HuH-7 (cell line): ENCODE measurements at regions not wholly inside any gene's neighbourhood (a gene's known extent, or its start where the extent isn't known, plus 50 kb on each side); places are given as distances from the start of the nearest gene placed in this dataset.

Experiments used
- DNase-seq: peaks from one replicate; pipeline ENCODE4 v3.0.0; 2011; ENCODE audit warnings: low spot score

DNA sequence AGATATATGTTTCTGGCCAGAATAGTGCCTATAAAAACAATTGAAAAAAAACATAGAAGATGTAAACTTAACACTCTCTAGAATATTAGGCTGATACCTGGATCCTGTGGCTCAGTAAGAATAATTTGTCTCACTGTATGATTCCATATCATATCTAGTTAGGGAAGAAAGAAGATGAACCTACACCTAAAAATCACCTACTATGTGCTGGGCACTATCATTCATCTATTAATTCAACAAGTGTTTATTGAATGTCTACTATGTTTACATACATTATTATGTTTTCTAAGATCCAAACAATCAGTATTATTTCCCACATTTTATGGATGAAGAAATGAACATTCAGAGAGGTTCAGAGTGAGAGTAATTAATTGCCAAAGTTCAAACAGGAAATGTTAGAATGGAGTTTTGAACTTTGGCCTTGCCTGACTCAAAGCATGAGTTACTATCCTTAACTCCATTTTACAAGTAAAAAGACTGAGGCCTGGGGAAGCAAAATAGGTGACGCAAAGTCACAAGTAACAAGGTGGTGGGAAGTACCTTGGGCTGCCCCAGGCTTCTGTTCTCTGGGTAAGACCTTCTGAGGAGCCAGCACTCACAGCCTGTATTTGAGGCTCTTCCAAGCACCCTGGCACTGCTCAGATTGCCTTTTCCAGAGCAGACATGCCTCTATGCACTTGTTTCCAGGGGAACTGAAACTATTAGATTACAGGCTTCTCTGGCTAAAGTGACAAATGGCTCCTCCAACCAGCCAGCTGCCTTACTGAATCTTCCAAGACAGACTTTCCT is 111.1 kb upstream of the ACSL4 start:
- DNase-seq: no peak

DNA sequence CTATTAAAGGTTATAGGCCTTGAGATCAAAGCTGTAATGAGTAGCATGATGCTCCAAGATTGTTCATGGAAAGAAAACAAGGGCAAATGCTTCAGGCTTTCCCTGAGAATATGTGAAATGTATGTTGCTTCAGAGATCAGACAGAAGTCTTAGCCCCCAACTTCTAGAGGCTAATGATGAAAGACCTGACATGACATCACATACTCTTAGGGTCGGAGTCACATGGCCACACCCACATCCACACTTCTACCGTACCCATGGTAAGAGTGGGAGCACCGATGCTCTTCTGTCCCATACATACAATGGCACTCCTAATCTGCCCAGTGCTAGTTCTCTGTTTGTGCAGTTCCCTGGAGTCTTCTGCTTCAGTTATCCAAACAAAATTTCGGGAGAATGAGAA is 111.9 kb upstream of the ACSL4 start:
- no peak for DNase-seq

DNA sequence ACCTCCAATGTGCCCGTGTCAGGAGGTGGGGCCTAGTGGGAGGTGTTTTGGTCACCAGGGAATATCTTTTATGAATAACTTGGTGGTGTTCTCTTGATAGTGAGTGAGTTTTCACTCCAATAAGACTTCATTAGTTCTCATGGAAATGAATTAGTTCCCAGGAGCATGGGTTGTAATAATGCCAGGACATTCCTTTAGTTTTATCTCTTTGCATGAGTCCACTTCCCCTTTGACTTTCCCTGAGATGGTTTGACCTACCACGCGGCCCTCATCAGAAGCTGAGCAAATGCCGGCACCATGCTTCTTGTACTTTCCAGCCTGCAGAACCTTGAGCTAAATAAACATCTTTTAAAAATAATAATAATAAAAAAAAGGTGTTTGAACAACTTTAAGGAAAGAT is 112.9 kb upstream of the ACSL4 start:
- no peak for DNase-seq

DNA sequence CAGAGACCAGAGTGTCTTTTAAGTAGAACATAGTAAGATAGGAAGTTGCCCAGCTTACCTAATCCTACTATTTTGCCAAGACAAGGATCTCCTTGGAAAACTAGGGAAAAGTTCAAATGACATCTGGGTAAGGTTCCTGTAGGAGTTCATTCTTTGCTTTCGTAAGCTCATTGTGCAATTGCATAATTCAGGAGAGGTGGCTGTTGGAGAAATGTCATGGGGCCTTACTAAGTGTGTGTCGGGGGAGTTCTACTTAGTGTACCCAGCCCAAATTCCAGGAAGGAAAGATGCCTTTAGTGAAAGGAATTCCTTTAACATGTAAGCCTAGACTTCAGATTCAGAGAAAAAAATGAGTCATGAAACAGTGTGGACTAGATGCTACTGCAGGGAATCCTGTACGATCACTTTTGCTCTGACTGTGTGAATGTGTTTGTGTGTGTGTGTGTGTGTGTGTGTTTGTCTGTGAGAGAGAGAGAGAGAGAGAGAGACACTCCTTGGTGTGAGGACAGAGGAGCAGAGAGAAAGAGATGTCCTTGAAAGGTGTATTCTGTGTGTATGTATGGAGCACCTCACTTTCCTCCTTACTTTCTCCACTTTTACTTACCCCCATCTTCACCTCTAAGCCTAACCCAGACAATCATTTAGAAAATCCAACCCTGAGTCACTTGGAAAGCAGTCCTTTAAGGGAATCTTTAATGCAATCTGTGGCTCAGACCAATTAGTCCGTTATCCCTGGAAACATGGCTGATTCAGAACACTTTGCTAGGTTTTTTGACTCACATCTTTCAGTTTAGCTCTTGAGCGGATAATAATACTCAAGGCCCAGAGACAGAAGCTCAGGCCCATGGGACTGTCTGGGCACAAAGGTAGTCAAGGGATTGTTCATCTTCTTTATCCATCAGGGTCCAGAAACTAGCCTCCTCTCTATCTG is 114.5 kb upstream of the ACSL4 start:
- DNase-seq: no peak

DNA sequence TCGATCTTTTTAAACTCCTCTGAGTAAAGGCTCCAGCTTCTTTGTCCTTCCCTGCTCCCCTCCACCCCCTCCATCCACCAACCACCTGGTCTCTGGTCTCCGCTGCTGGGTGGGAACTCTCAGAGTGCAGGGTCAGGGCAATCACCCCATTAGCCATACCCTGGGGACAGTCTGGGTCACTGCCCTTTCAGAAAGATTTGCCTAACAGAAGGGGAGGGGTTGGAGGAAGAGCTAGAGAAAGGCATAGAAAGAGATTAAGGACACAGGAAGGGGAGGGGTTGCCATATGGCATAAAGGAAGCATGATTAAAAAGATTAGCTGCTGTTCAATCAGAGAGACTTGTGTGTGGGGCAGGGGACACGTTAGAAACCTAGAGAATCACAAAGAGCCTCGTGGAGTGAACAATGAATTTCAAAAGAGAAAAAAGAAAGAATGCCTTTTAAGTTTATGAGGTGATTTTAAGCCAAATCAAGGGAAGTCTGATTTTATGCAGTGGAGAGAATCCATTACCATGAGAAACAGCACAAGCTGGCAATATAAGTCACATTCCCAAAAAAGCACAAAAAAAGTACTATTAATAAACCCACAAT is 115.5 kb upstream of the ACSL4 start:
- DNase-seq: no peak

DNA sequence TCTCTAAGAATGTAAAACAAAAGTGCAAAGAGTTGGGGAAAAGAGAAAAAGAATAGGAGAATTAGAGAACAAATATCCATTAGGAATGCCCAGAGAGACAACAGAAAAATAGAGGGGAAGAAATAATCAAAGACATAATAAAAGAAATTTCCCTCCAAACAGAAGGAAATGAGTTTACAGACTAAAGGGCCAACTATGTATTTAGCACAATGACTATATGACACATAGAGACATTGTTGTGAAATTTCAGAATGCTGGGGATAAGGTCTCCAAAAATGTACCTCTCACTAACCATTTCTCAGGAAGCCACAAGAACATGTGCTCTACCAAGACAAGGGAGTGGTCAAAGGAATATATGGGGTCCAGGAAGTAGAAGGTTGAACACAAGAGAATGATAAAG is 121.0 kb upstream of the ACSL4 start:
- DNase-seq: no peak

DNA sequence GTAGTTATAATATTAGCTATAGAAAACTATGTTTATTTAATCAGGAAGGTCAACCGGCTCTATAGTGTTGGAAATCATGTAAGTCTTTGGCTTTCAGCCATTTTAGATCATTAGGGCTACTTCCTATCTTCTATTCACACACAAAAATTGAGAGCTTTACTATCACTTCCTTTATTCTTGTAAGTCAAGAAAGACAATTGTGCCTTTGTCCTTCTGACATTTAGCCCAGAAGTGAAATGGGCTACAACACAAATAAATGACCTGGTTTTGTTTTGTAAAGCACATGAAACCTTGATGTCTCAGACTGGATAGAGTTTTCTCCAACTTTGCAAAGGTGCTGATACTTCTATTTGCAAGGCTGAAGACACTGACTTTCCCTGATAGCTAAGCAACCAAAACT is 122.4 kb upstream of the ACSL4 start:
- DNase-seq: no peak

DNA sequence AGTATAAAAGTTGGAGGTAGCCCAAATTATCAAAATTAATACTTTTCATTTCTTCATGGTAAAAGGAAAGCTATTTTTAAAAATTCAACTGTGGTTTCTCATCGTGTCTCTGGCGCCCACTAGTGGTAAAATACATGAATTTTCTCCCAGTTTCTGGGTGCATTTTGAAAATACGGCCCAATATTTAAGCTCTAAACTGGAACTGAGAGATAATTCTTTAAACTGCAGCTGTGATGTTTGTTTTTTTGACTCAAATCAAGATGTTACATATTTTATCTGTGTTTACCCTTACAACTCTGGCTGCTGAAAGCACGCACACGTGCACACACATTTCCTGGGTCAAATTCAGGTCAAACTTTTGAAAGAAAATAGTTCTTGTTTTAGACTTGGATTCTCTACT is 123.9 kb upstream of the ACSL4 start:
- no peak for DNase-seq

DNA sequence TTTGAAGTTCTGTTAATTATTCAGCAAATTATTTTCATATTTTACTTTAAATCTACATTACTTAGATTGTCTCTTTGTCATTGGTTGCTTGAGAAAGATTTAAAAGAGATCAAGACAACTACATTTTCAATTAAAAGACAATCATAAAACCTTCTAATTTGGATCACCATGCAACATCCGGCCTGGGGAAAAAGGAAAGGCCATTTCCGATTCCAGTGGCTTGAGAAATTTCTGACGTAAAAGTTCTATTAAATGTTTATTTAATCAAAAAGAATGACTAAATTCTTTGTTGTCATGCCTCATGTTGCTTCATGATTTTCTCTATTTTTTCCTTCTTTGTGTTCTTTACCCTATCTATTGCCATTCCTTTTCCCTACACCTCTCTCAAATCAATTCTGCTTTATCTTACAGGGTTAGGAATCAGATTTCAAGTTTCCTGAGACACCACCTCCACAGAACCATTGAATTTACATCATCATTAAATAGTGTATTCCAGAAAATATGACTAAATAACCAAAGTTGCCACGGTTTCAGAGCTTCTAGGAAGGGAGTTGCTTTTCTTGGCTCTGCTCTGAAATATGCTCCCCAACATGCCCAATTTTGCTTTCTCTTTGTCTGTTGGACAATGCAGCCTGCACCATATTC is 124.6 kb upstream of the ACSL4 start:
- DNase-seq: no peak

DNA sequence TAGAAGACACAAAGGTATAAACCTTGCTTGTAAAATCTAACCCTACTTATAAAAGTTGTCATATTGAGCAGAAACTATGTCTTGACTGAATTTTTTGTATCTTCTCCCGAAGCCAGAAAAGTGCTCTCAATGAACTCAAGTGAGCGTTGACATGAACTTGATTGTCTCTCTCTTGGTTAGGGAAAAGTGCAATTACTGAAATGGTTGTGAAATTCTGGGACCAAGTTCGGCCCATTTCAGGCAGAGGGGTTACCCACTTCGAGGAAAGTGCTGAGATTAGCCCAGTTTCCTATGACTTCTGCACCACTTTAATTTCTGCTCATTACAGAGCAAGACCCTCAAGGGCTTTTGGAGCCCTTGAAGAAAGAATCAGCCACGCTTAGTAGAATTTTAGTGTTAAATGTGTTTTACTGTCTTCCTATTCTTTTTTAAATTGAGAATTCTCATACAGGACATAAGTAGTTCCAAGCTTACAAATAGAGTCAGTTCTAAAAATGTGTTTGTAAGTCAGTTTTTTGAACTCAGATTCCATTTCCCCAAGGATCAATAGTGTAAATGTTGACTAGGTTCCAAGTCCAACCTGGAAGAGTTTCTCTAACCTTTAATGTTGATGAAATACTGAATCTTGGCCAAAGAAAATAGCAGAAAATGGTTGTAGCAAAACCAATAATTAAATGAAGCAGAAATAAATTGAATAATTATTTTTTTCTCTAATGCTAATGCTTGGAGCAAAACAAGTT is 125.7 kb upstream of the ACSL4 start:
- no peak for DNase-seq

DNA sequence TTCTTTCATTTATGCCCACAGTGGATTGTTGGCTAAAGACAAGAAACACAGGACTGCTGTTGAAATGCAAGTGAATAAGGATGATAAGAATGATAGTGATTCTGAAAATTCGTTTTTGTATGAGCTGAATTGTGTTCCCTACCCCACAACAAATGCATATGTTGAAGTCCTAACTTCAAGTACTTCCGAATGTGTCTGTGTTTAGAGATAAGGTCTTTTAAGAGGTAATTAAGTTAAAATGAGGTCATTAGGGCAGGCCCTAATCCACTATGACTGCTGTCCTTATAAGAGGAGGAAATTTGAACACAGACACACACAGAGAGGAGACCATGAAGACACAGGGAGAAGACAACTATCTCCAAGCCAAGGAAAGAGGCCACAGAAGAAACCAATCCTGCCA is 126.6 kb upstream of the ACSL4 start:
- DNase-seq: no peak

DNA sequence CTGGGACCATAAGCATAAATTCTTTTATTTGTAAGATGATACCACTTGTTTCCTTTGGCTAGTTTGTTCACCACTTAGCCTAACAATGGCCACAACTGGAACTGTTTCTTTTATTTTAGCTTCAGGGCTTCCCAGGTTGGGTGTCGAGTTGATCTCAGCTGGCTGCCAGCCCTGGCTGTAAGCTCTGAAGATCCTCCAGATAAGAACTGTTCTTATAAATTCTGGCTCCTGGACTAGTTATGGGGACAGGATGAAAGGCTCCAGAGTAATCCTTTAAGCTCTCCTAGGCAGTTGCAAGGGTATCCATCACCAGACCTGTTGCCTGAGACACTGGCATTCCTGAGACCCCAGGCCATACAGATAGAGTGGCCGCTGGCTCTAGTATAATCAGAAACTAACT is 129.4 kb upstream of the ACSL4 start:
- DNase-seq: no peak

DNA sequence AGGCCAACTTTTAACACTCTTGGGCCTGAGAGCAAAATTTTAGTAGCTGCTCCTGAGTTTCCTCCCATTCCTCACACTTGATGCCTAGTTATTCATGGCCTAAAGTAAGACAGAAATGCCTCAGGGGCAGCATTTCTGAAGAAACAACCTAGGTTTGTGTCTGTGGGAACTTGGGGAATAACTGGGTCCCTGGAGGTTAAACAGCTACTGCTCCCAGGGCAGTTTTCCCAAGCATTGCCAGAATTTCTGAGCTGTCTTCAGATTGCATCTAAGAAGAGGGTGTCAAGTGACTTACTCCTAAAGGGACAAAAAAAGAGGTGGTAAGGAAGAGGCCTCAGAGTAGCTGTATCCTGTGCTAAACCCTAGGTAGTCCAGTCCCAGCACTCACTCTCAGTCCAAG is 130.8 kb upstream of the ACSL4 start:
- DNase-seq: no peak

DNA sequence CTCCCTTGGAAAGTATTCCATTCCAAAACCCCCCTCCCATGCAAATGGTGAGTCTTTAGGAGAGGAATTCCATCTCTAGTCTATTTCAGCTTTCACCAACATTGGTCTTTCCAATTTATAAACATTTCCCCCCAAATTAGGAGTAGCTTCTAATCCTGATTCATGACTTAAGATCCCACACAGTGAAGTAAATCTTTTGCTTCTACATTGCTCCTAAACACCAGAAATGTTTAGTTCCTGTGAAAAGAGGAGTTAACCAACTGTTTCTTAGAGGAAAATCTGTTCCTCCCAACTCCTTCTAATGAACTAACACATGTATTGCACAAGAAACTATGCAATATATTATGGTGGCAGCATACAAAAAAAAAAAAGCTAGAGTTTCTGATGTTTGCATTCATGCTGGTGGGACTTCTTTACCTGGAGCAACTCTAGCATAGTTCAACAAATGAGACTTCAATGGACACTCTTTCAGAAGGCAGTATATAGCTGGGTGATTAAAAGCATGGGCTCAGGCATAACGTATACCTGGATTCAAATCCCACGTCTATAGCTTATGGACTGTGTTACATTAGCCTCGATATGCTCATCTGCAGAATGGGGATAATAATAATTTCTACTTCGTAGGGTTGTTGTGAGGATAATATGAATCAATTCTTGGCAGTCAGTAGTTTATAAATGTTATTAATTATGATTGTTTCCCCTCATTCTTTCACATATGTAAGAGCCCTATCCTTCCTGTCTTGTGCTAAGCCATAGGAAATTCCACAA is 131.6 kb upstream of the TMEM164 start:
- no peak for DNase-seq

DNA sequence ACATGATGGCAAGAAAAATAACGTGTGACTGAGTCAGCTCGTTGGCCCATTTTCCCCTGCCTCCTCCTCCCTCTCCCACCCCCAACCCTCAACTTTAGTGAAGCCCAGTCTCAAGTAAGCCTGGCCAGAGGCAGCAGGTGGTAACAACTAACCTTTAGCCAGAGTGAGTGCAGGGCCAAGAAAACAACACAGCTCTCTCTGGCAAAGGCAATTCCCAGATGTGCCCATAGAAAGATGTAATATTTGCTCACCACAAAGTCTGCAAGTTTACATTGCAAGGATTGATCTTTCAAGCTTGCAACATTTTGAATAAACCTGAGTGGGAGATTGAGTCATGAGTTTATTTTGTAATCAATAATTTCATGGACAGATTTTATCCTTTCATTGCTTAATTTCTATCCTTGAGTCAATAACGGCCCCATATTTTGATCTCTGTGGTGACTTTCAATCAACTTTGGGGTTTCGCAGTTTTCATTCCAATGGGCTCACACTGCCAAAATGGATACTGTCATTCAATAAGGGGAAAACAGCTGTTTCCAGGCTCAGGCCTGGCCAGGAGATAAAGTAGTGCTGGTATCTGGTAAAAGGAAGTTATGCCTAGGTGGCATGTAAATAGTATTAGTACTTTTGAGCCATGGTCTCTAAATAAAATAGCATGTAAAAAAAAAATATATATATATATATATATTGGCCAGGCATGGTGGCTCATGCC is 130.7 kb upstream of the TMEM164 start:
- DNase-seq: peak; percentile 39

DNA sequence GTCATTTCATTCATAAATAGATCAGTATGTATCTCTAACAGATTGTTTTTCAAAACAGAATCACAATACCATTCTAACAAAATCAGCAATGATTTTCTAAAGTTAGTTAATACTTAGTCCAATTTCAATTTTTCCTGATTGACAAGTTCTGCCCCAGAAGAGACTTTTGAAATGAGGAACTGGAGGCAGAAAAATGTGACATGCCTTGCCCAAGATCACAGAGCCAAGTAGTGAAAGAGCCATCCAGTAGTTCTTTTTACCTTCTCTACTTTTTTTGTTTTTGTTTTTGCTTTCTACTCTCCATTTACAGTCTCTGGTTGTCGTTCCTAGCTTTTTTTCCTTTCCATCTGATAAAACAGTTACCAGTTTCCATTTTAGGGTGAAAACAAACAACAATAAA is 129.3 kb upstream of the TMEM164 start:
- DNase-seq: no peak

DNA sequence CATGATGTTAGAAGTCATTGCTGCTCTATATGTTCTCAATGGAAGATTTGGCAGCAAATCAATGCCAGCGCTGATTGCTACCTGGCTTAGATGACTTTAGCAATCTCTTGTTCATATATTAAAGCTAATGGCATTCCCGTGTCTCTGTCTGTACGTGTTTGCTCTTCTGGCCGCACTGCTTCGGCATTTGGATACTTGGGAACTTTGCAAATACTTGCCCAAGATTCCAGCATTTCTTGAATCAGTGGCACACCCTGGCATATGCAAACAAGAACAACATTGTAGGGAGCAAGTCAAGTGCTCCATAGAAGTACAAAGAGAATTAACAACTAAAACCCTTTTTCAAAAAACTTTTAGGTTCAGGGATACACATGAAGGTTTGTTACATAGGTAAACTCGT is 128.9 kb upstream of the TMEM164 start:
- DNase-seq: no peak

DNA sequence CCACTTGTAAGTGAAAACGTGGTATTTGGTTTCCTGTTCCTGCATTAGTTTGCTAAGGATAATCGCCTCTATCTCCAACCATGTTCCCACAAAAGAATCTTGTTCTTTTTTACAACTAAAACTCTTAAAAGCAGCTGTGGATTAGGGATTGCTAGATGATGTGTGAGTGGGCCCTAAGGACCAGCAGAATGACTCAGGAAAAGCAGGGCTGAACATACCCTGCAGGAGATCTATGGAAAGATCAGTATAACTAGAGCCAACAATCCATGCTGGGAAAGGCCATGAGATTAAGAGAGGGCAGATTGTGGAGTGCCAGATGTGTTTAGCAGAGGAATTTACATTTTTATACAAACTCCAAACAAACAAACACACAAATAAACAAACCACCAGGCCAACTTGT is 128.4 kb upstream of the TMEM164 start:
- DNase-seq: no peak

DNA sequence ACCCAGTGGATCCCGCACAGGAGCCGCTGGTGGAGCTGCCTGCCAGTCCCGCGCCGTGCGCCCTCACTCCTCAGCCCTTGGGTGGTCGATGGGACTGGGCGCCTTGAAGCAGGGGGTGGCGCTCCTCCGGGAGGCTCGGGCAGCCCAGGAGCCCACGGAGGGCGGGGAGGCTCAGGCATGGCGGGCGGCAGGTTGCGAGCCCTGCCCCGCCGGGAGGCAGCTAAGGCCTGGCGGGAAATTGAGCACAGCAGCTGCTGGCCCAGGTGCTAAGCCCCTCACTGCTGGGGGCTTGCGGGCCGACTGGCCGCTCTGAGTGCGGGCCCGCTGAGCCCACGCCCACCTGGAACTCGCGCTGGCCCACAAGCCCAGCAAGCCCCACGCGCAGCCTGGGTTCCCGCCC is 127.1 kb upstream of the TMEM164 start:
- no peak for DNase-seq

DNA sequence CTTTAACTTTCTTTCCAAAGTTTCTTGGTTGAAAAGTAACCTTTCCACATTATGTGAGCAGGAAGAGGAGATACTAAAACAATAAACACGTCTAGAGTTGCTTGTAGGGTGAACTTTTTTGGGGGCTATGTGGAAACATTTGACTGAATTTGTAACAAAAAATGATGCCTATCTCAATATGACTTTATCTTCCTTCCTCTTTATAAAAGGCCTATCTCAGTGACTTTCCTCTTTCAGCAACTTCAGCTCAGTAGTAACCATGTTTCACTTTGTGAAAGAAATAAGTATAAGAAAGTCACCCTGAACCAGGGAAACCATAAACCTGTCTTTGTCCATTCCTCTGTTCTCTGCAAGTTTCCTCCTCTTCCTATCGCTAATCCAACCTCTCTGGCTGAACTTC is 124.7 kb upstream of the TMEM164 start:
- DNase-seq: no peak
